Stimulated activated CD4-positive, alpha-beta T cell treated with anti-CD3 and anti-CD28 coated beads, Interleukin-12 subunit alpha, Interleukin-12 subunit beta, amount 100 ng/mL, for 48 hours (primary cell): ENCODE measurements at regions not wholly inside any gene's neighbourhood (a gene's known extent, or its start where the extent isn't known, plus 50 kb on each side); places are given as distances from the start of the nearest gene placed in this dataset.

Source experiments
- DNase-seq, 3 donors: peaks; one replicate each; pipeline ENCODE4 v3.0.0-alpha.2; 2020; ENCODE audit warnings: low read depth in 2 of 3, low spot score in 1 of 3

- DNase-seq, result no peak
Observed at GRCh38 chr6:164178679-164179332, 764.3 kb downstream of the QKI start.

- no peak for DNase-seq
Observed at GRCh38 chr6:164169355-164169754, 754.8 kb downstream of the QKI start.

GRCh38 chr6:164168595-164168994 is 754.1 kb downstream of the QKI start:
- DNase-seq, result no peak

DNA sequence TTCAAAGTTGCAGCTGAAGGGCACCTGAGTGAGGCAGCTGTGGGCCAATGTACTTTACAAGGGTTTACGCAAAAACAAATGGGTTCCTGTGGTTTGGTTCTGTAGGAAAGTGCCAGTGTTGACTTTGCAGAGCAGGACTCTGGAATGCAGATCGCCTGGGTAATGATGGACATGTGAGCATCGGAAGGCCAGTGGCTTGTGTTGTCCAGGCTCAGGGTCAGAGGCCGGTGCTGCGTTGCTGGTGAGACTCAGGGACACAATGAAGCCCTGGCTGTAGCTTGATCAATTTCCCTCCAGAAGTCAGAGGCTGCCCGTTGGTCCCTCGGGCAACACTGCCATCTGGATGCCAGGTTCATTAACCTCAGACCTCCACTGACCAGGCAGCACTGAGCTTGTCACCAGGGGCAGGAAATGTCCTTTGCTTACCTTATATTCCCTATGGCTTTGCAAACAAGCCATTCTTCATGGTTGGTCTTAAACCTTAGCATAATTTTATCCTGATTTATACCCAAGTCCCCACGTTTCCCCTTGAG is 753.4 kb downstream of the QKI start:
- DNase-seq, result no peak

DNA sequence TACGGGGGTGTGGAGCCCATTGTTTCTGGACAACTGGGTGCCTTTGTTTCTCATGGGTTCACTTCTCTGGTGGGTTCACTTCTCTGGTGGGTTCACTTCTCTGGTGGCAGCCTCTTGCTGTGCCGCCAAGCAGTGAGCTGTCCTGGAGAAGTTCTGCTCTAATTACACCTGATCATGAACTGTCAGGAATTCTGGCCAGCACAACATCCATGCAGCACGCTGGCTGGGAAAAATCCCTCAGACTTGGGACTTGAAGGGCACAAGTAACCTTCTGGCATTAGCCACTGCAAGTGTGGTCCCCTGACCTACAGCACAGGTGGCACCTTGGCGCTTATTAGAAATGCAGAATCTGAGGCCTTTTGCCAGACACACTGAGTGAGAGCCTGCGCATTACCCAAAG is 752.5 kb downstream of the QKI start:
- DNase-seq, result no peak

DNA sequence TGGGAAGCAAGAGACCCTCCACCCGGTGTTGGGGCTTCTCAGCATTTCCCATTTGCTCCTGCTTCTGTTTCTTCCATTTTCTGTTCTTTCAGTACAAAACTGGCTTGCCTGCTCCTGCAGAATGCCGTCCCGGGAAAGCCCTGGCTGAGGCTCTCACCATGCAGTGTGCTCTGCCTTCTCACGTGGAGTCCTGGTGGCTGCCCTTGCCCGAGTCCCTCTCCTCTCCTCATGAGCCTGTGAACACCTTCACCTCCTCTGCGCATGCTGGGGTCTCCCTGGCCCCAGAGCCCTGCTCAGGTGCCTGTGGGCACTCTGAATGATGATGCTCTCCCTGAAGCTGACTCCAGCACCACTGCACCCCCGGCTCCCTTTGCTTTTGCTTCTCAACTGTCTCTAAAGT is 752.0 kb downstream of the QKI start:
- DNase-seq, result no peak

GRCh38 chr6:164164876-164165275 is 750.4 kb downstream of the QKI start:
- DNase-seq, result no peak

- DNase-seq, result no peak
Observed at GRCh38 chr6:164163239-164163638, 748.7 kb downstream of the QKI start.

DNA sequence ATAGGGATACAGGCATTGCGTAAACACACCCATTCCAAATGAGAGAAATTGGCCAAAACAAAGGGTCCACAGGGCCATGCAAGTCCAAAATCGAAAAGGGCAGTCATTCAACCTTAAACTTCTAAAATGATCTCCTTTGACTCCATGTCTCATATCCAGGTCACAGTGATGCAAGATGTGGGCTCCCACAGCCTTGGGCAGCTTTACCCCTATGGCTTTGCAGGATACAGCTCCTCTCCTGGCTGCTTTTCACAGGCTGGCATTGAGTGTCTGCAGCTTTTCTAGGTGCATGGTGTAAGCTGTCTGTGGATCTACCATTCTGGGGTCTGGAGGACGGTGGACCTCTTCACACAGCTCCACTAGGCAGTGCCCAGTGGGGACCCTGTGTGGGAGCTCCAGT is 744.5 kb downstream of the QKI start:
- DNase-seq, result no peak

GRCh38 chr6:164154588-164154987 is 740.1 kb downstream of the QKI start:
- DNase-seq, result no peak

- no peak for DNase-seq
Observed at GRCh38 chr6:164152611-164153010, 738.1 kb downstream of the QKI start.

DNA sequence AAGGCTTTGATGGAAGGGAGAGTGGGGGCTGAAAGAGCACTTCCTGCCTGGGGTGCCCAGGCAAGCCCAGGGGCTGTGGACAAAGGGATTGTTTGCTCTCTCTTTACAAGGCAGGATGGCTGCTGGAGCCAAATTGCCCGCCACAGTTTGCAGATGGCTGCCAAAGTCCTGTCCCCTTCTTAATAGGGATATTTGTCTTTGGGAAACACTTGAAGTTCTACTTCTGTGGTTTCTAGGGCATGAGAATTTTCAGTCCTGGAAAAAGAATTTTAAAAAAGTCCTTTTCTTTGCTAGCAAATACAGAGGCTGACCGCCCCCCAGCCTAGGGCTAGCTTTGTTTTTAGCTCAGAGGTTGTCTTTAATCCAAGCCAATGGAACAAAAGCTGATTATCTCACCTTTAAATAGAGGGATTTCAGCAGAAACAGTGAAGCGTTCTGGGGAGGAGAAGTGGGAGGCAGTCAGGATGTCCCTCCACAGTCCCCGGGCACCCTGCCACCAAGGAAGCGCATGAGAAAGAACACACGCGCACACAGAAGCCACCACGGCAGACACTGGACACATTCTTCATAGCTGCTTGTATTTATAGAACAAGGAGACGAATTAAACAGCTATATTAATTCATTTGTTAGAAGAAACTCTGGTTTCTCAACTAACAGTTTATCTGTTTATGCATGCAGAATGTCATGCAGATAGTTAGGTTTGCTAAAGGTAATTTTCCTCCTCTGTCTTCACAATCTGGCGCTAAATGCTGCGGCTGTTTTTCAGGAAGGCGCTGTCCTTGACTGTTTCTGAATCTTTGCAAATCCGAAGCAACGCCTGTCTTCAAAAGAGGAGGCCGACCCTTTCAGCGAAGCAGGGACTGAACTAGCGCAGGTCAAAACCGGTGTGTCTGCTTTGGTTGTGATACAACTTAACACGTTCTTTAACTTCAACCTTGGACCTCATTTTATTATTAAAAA is 736.9 kb downstream of the QKI start:
- DNase-seq, result no peak

DNA sequence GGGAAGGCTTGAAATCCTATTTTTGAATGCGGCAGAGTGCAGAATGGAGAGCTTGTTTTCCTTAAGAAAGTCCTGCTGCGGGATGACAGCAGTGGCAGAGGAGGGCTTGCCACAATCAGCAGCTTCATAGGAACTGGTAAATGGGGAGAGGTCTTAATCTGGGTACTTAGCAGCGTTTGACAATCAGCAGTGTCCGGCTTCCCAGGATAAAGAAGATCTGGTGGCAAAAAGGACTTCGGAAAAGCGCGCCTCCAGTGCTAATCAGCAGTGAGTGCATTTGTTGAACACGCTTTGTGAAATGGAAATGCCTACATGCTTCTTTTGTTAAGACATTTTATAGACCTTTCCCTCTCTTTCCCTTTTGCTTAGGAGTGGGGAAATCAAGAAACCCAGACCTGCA is 735.7 kb downstream of the QKI start:
- DNase-seq, result no peak

DNA sequence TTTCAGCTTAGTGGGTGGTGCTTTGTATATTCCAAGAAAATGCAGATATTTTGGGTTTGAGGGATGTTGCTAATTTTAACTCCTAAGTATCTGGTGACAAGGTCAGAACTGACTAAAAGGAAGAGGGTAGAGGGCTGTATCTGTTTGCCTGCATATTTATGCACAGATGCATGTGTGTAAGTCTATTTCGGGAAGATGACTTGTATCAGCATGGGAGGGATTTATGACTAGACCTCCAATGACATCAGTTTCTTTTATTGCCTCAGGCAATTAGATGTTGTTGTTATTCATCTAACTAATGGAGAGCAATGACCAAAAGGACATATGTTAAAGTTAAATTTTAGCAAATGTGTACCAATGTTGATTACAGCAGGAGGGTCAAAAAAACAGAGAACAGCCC is 734.3 kb downstream of the QKI start:
- no peak for DNase-seq

GRCh38 chr6:164144316-164144715 is 729.8 kb downstream of the QKI start:
- DNase-seq, result no peak

DNA sequence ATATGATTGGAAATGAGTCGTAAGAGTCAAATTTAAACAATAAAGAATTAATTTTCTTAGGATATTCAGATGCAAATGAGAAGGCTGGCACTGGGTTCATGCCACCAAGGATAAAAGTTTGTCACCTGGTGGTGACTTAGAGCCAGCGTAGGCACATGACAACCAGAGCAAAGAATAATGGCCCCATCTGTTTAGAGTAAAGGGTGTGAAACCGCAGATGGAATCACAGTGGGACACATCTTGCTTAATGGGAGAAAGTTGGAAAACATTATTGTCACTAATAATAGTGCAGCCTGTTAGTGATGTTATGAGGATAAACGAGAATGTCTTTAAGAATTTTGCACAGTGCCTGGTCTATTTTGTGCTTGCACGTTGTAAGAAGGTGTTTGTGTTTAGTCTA is 727.8 kb downstream of the QKI start:
- no peak for DNase-seq

- DNase-seq, result no peak
Observed at GRCh38 chr6:164135511-164136132, 721.1 kb downstream of the QKI start.

DNA sequence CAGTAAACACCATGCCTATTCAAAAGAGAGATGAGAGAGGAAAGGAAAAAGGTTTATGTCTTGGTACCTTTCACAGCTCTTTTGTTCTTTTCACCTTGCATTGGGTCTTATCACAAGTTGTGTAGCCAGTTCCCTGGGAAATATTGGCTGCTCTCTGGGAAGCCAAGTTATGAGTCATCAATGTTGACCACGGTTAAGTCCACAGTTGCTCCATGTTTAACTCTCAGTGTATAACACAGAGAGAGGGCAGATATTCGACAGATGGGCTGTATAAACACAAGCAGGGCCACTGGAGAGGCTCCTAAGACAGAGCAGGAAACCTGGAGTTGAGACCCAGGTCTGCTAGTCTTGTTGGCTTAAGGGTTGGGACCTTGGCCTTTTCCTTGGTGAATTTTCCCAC is 718.6 kb downstream of the QKI start:
- DNase-seq, result no peak

- DNase-seq, result no peak
Observed at GRCh38 chr6:164130585-164130984, 716.1 kb downstream of the QKI start.

DNA sequence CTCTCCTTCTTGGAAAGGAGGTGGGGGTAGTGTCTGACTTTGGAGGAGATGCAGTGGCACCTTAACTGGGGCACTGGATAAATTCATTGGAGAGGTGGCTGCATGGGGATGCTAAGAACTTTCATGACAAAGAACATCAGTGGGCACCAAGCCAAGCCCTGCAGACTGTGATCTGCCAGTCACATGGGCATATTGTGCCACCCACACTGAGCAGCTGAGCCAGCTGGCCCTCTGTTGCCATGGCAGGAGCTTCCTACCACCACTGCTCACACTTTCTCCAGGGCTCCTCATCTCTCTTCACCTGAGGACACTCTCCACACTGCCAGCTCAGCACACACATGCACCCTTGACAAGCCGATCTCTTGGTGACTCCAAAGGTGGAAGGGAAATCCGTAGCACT is 715.6 kb downstream of the QKI start:
- DNase-seq, result no peak

GRCh38 chr6:164129218-164129617 is 714.7 kb downstream of the QKI start:
- DNase-seq, result no peak

GRCh38 chr6:164128101-164128500 is 713.6 kb downstream of the QKI start:
- DNase-seq, result no peak
